ENCODE measurements at regions not wholly inside any gene's neighbourhood (a gene's known extent, or its start where the extent isn't known, plus 50 kb on each side); places are given as distances from the start of the nearest gene placed in this dataset.
"Not testable (repeated sequence)": the region's sequence is repeated elsewhere in the genome, so short reads cannot be mapped to it uniquely, and the experiment has no call there.

DNA sequence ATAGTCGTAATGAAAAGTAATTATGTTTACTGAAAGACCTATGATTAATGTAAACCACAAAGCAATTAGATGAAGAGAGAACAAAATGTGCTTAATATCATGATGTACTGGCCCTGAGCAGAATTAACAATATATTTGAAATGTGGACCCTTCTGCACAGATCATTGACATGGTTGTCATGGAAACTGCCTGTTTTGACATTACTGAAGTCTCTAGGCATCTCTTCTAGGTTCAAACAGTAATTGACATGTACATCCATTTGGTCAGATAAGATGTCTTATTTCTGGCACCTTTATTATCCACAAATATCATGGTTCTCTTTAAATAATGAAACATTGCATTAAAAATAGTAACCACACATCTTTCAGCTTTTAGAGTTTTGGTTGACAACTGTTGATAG, 251.7 kb upstream of the GNPDA2 start:
- DNase-seq (ENCODE audit: low read depth), result no peak

DNA sequence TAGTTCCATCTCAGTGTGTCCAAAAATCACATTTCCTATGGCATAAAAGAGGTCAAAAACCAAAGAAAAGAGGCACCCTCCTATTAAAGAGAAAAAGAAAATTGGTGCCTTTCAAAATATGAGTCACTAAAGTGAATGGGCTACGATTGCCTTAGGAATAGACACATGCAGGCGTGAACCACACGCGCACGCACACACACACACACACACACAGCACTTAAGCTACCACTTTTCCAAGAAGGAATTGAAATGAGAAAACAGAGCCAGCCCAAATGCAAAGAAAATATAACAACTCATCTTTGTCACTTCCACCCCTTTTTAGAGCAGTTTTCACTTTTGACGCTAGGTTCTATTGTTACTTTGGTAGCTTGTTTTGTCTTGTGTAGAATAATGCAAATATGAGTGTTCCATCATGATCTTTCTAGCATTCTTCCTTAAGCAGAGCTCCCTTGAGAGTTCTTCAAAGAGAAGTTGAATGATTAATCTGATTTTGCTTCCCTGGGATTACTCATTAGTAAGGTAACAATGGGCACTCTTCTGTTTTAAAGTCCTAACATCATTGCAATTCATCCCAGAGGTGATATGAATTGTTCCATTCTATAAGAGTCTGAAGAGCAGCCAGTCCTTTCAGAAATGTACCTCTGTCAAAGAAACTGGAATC, 239.2 kb upstream of the GNPDA2 start:
- no peak for DNase-seq (ENCODE audit: low read depth)

DNA sequence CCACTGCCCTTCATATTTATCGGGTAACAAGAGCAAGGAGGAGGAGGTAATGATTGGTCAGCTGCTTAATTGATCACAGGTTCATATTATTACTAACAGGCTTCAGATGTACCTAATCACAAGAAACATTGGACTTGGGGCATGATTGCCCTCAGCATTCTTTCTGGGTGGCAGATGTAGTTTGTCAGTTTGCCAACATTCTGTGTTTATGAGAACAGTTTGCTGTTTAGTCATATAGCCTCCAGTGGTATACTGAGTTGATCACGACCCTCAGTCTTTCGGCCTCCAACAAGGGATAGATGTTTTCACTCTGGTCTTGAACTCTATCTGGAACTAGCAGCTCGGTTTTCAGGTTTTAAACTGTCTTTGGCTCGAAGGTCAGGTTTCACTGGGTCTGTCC, 237.7 kb upstream of the GNPDA2 start:
- DNase-seq (ENCODE audit: low read depth), result not testable (repeated sequence)

DNA sequence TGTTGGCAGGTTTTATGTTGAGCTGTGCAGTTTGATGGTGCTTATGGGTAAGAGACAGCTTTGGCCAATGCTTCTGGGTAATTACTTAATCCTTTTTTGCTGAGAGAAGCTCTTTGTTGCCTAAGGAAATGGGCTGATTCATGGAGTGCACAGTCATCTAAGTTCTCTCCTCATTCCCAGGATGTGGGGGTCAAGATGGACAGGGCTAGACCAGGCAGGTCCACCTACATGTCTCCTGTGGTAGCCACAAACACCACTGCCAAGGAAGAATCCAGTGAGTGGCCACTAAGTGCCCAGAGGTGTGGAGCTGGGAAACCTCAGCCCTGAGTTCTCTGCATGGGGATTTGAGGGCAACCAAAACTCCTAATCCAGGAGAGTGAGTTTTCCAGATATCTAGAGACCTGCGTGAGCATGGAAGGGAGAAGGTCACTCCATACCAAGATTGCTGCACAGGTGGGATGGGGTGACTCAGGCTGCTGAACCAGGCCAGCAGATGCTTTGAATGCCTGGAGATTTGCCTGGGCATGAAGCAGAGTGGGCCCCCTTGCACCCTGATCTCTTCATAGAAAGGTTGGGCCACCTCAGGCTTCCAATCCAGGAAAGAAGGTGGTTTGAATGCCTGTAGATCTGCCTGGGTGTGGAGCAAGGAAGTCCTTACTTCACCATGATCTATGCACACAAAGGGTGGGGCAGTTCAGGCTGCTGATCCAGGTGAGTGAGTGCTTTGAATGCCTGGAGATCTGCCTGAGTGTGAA, 234.8 kb upstream of the GNPDA2 start:
- no peak for DNase-seq (ENCODE audit: low read depth)

DNA sequence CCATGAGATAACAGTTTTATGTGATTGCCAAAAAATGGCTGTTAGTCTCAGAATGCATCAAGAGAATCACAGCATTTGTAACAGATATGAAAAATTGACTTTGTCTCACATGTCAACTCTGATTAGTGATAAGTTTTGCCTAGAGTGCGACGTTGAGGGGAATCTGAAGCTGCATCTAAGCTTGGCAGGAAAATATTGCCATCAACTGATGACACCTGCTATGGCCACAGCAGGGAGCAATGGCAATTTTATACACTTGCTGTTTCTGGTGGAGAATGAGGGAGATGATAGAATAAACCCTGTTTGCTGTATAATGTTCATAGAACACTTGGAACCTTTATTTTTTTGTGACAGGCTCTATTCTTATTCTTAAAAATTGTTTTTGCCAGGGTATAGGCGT, 205.4 kb upstream of the GNPDA2 start:
- DNase-seq (ENCODE audit: low read depth), result no peak

DNA sequence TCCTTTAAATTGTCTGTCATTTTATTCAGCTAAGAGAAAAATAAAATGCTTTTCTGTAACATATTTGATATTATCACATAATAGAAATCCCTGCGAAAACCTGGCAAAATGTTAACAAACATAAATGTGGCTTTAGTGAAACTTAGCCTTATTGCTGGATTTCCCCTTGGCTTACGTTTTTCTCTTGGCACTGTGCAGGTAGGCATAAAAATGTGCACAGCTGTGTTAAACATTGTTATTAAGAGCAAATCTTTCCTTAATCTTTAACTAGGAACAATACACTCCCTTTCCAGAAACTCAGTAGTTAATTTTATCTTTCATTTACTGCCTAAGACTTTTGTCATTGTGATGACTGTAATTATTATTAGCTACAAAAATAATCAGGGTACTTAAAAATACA, 202.4 kb upstream of the GNPDA2 start:
- no peak for DNase-seq (ENCODE audit: low read depth)

DNA sequence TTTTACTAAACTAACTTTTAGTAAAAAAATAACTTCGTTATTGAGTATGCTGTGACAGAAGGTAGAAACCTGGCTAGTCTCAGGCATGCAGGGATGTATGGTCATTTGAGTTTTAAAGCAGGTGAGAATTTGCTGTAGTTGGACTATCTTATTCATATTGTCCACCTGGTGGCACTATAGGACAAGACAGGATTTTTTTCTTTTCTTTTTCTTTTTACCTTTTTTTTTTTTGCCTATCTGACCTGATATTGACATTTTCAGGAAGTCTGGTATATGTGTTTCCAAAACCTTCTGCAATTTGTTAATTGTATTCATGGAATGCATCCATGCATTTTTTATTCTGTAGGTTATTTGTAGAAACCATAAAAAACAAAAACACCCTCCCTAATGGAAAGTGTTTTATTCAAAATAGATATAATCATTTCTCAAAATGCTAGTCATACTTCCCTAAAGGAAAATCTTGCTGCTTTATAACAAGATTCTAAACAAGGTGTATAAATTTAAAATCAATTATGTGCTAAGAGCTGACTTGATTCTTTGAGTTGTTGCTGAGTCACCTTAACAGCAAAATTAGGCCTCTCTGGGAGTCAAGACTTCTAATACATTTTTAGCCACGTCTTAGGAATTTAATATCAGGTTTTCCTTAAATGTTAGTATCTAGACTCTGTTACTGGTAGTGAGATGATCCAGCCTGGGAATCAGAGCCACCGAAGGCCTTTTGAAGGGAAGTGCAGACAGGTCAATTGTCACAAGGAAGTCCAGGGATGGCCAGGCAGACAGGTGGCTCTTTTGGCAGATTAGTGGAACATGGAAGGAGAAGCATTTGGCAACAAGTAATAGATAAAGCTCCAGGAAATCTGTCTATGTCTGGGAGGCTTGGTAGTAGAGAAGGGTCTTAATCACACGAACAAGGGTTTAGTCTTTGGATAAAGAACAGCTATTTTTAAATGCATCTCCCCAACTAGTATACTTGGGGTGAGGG, 201.3 kb upstream of the GNPDA2 start:
- DNase-seq (ENCODE audit: low read depth), result peak; percentile 2

DNA sequence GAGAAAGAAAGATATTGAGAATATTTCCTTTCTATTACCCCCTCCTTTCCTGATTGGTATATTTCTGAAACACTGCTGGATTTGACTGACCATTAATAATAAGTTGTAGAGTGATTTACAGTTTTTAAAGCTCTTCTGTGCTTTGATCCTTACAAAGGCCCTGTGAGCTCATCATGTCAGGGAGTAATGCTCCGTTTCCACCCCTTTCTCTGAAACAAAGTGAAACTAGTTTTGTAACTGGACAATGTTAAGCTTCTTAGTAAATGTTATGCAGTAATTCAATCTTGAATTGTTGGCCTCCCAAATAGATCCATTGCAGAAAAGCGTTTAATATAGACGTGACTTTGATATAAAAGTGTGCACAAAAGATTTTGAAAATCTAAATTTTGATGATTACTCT, 190.1 kb upstream of the GNPDA2 start:
- peak; percentile 13 for DNase-seq (ENCODE audit: low read depth)

DNA sequence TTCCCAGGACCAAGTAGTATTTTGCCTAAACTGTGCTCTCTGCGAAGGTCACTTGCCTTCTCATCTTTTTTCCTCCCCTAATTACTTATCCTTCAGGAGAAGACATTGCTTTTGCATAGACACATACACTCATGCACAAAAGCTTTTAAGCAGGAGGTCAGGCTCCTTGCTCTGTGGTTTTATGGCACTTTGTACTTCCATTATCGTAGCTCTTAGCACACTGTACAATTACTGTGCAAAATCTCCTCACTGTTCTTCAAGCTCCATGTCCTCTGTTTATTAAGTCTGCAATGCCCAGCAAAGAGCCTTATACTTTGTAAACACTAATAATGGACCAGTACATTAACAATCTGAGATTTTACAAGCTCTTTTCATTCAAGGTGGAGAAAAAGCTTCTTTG, 188.4 kb upstream of the GNPDA2 start:
- no peak for DNase-seq (ENCODE audit: low read depth)

DNA sequence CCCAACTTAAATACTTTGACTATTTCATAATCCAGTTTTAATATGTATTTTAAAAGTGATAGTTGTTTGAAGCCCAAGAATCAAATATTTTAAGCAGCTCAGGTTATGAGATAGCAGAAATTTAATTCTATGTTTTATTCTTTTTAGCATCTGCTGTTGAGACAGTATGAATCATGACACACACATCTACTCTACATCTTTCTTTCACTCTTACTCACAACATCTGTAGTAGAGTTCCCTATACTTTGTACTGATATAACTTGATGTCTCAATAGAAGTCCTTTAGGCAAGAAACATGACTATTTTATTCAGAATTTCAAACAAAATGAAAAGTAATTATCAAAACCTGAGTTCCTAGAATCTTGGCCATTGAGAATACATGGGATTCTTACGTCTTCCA, 187.9 kb upstream of the GNPDA2 start:
- DNase-seq (ENCODE audit: low read depth), result no peak

DNA sequence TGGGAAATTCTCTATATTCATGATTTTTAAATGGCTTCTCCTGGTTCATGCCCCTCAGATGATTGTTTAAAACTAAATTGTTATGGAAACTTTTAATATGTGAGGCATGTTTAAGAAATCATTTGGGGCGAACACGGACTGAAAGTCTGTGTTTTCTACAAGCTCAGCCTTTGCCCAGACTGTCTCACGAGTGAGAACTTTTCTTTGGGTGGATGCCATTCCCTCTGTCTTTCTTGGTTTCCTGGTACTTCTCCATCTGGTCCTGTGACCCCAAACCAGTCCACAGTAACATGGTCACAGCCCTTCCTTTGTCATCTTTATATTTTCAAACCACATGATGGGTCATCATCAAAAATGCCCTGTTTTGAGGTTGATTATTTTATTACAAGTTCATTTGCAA, 186.6 kb upstream of the GNPDA2 start:
- DNase-seq (ENCODE audit: low read depth), result no peak

DNA sequence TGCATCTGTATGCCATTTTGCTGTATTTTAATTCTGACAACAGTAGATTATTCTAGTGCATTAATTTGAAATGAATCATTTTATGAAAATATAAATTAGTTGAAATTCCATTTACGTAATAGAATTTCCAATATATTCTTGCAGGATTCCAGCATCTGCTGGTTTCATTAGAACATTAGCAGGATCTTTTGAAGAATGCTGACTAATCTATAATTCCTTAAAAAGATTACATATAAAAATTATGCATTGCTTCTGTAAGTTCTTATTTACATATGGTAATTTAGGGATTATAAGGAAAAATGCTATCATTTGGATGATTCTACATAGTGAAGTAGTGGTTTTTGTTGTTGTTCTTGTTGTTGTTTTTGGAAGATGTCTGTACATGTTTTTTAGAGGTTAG, 182.2 kb upstream of the GNPDA2 start:
- DNase-seq (ENCODE audit: low read depth), result no peak

DNA sequence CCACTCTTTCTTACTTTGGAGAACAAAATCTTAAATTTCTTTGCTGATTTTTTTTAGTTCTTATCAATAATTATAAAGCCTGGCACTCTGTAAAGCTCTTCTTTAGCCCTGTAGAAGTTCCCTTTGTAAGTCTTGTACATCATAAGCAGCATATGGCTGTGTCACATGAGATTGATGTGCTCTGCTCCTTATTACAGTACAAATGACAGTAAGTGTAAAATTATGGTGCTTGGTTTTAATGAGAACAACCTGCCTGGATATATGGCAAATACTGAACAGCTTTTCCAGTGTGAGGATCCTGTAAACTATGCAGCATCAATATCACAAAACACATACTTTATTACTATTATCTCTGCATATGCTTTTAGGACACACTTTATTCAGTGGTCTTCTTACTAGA, 145.9 kb upstream of the GNPDA2 start:
- DNase-seq (ENCODE audit: low read depth), result no peak

DNA sequence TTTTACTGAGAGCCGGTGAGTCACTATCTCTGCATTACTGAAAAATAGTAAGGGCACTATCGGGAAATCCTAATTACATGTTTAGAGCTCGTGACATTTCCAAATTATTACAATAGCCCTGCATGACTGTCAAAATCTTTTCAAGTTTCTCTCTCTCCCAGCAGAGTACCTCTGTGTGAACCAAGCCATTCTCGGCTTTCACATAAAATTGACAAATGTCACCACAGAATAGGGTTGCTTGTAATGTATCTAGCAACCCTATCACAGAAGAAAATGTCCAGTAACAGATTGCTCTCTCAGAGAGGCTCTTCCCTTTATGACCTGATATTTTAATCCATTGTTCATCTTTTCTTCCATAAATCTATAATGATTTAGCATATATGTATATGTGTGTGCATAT, 144.8 kb upstream of the GNPDA2 start:
- no peak for DNase-seq (ENCODE audit: low read depth)

DNA sequence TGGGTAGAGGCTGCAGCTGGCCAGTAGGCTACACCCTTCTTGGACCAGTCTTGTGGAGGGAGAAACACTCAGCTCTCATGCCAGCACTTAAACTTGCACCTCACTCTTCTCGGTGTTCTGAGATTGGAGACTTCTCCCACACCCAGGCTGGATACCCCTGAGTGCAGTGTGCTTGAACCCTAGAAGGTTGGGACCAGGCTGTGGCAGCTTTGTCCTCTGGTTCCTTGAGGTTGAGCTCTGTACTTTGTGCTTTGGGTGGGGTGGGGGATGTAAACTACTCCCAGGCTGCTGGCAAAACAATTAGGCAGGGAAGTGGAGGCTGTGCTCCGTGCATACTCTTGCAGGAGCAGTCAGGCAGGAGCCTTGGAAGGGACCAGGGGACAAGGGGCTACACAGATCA, 143.6 kb upstream of the GNPDA2 start:
- no peak for DNase-seq (ENCODE audit: low read depth)

DNA sequence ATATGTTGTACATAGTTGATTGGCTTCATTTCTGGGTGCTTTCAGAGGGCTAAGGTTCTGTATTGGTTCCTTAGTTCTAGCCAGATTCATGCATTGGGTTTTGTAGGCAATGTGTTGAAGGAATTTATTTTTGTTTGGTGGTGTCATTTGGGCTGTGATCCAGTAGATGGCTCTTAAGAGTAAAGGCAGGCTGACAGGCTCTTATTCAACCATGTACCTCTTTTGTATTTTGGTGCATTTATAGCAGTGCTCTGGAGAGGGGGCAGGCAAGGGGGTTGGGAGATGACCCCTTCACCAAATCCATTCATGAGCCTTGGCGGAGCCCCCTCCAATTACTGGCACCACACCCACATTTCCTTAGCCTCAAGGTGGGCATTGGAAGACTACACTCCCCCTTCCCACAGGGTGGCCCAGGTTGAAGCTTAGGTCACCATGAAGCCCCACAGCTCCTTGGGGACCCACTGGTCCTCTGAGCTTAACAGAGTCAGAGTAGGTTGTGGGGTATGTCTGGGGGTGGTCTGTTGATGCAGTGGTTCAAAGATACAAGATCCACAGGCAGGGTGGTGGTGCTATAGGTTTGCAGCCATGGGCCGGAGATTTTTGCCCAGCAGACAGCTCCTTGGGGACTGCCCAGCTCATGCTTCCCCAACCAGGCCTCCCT, 143.0 kb upstream of the GNPDA2 start:
- no peak for DNase-seq (ENCODE audit: low read depth)

DNA sequence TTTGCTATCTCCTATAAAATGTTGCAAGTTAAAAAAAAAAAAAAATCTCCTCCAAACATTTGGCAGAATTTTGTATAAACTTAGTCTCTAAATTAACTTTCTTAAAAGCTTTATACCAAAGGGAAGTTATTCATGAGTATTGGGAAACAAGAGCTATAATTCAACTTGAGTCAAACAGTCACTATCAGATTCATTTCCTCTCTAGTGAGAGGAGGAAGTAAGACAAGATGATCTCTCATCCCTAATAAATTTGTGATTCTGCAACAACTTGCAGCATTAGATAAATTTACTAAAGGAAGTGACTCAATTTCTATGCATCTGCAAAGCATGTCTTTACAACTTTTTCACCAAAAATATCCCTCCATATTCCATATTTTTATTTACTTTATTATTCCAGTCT, 135.4 kb upstream of the GNPDA2 start:
- no peak for DNase-seq (ENCODE audit: low read depth)

DNA sequence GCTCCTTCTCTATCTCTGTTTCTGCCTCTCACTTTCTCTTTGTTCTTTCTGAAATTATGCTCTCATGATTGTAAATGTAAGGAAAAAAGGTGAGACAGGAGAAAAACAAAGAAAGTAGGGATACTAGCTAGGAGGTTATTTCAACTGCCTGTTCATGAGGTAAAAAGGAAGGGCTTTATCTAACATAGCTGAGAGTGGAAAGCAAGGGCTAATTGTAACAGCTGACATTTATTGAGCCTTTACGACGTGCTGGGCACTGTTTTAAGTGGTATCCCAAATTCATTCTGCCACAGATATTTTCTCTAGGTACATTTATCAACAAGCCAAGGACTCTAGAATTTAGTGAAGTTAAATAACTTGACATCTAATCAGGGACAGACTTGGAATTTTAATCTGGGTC, 133.1 kb upstream of the GNPDA2 start:
- no peak for DNase-seq (ENCODE audit: low read depth)

DNA sequence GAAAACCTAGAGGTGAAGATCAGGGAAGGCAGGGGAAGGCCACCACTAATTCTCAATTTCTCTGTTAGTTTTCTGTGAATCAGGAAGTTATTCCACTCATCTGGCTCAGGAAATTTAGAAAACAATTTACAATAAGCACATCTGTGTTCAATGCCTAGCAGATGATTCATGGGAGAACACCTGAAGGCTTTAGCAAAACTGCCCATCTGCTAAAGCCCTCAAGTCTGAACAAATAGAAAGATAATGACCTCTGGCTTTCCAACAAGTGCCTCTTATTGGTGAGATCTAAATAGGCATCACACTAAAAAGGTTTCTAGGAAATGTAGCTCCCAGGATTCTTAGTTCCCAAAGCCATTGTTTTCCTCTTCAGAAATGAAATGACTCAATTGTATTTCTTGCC, 122.1 kb upstream of the GNPDA2 start:
- no peak for DNase-seq (ENCODE audit: low read depth)

DNA sequence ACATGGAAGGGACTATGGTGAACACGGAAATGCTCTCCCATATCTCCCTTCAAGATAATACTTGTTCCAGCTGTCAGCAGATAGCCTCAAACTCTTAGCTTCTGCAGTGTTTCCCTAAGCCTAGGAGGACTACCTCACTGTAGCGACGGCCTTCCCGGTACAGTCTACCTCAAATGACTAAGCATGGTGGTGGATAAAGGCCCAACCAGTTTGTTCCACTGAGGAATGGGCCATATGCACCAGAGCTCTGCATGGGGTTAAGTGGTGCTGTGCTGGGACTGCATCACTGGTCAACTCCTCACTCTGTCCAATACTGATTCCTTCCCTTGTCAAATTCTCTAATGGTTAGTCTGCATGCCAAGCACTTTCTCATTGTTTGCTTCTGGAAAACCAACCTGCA, 119.6 kb upstream of the GNPDA2 start:
- no peak for DNase-seq (ENCODE audit: low read depth)

DNA sequence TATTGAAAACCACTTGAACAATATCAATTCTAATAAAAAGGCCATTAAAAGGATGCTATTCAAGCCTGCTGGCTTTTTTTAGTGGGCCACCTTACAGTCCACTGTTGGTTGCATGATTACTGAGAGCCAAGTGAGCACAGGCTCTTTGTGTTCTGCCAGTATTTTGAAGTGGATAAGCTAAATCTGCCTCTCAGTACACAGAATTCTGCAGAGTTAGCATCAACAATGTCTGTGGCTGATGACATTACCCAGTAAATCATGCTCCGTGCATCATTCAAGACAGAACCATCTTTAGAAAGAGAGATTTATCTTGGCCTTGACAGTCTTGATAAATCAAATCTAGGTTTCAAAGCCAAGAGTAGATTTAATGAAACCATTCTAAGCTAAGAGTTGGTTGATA, 119.0 kb upstream of the GNPDA2 start:
- no peak for DNase-seq (ENCODE audit: low read depth)

DNA sequence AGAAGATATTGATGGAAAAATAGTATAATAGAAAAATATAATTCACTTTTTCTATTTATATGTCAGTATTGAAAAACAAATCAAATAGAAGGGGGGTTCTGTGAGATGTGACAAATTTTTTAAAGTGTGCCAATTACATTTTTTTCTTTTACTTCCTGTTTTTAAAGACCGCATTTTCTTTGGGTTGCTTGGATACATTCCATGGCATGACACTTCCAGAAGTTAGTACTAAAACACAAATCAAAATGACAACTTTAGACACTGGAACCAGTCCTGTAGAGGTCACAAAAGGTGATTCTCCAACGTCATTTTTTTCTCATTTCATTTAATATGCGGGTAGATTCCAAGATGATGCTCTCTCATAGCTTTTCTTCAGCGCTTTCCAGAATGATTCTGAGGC, 116.2 kb upstream of the GNPDA2 start:
- no peak for DNase-seq (ENCODE audit: low read depth)
